ENCODE measurements at regions not wholly inside any gene's neighbourhood (a gene's known extent, or its start where the extent isn't known, plus 50 kb on each side); places are given as distances from the start of the nearest gene placed in this dataset.

DNA sequence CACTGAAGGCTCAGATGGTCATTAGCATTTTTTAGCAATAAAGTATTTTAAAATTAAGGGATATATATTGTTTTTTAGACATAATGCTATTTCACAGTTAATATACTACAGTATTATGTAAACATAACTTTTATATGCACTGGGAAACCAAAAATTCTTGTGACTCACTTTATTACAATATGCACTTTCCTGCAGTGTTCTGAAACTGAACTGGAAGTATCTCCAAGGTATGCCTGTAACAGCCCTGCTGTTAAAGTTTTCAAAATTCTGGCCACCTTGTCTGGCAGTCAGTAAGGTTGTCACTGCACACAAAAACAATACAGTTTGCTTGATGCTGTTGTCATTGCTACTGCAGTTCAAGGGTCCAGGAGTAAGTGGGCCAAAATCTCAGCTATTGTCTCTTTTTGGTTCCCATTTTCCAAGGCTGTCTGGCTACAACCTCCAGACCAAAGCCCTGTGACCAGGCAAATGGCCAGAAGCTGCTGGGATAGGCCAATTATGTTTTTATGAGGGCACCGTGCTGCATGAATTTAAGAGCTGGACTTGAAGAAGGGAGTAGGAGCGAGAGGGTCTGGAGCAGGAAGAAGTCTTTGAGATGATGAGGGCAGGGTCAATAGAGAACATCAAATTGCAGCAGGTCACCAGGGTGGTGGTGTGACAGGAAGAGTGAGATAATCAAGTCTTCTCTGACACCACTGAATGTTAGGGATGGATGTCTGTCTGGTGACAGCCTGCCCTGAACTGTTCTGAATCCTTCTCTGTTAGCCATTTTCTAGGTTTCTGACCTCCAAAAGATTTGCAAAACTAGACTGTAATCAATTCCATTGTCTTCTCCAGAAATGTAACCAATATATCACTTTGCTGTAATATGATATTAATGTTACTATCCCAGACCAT, 82.3 kb upstream of the CACHD1 start:
- no peak for TF ChIP-seq CREB1 (IDR thresholded peaks at IDR 0.05; ENCODE audit: low read depth)
- TF ChIP-seq, protein P1, sequence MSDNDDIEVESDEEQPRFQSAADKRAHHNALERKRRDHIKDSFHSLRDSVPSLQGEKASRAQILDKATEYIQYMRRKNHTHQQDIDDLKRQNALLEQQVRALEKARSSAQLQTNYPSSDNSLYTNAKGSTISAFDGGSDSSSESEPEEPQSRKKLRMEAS (IDR thresholded peaks at IDR 0.05), result no peak
- no peak for TF ChIP-seq YY1 (IDR thresholded peaks at IDR 0.05; ENCODE audit: low read depth)
- no peak for TF ChIP-seq NFIC (IDR thresholded peaks at IDR 0.05)
- TF ChIP-seq, protein P2, sequence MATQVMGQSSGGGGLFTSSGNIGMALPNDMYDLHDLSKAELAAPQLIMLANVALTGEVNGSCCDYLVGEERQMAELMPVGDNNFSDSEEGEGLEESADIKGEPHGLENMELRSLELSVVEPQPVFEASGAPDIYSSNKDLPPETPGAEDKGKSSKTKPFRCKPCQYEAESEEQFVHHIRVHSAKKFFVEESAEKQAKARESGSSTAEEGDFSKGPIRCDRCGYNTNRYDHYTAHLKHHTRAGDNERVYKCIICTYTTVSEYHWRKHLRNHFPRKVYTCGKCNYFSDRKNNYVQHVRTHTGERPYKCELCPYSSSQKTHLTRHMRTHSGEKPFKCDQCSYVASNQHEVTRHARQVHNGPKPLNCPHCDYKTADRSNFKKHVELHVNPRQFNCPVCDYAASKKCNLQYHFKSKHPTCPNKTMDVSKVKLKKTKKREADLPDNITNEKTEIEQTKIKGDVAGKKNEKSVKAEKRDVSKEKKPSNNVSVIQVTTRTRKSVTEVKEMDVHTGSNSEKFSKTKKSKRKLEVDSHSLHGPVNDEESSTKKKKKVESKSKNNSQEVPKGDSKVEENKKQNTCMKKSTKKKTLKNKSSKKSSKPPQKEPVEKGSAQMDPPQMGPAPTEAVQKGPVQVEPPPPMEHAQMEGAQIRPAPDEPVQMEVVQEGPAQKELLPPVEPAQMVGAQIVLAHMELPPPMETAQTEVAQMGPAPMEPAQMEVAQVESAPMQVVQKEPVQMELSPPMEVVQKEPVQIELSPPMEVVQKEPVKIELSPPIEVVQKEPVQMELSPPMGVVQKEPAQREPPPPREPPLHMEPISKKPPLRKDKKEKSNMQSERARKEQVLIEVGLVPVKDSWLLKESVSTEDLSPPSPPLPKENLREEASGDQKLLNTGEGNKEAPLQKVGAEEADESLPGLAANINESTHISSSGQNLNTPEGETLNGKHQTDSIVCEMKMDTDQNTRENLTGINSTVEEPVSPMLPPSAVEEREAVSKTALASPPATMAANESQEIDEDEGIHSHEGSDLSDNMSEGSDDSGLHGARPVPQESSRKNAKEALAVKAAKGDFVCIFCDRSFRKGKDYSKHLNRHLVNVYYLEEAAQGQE (IDR thresholded peaks at IDR 0.05; ENCODE audit: low read depth), result no peak
- no peak for TF ChIP-seq RAD21 (IDR thresholded peaks at IDR 0.05; ENCODE audit: low read depth)
- TF ChIP-seq, protein P3, sequence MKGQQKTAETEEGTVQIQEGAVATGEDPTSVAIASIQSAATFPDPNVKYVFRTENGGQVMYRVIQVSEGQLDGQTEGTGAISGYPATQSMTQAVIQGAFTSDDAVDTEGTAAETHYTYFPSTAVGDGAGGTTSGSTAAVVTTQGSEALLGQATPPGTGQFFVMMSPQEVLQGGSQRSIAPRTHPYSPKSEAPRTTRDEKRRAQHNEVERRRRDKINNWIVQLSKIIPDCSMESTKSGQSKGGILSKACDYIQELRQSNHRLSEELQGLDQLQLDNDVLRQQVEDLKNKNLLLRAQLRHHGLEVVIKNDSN (IDR thresholded peaks at IDR 0.05), result no peak
- TF ChIP-seq FOXM1 (IDR thresholded peaks at IDR 0.05; ENCODE audit: borderline replicate concordance, low read depth), result no peak
- no peak for TF ChIP-seq EP300 (IDR thresholded peaks at IDR 0.05; ENCODE audit: borderline replicate concordance)
- TF ChIP-seq ZBTB7A (IDR thresholded peaks at IDR 0.05; ENCODE audit: low read depth), result no peak
- no peak for TF ChIP-seq TCF12 (IDR thresholded peaks at IDR 0.05; ENCODE audit: low read depth)
- no peak for TF ChIP-seq EGR1 (IDR thresholded peaks at IDR 0.05)
- no peak for TF ChIP-seq TAF1 (IDR thresholded peaks at IDR 0.05; ENCODE audit: low read depth)
- TF ChIP-seq TEAD4 (IDR thresholded peaks at IDR 0.05), result no peak
- TF ChIP-seq CEBPB (IDR thresholded peaks at IDR 0.05), result no peak

DNA sequence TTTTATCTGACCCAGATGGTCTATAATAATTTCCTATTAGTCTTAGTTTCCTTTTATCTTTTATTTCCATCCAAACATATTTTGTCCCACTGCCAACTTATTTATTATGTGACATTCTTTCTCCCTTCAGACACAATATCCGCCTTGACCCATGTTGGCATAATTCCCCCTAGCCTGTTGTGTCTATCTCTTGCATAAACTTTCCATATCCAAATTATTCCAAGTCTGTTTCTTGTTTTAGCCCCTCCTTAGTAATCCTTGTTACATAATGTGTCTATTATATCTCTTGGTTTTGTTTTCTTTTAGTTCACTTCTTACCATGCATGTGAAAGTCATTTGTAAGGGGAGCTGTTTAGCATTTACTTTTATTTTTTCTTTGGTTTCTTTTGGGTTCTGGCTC, 81.6 kb upstream of the CACHD1 start:
- TF ChIP-seq NFIC (IDR thresholded peaks at IDR 0.05) (no peak), ZBTB7A (IDR thresholded peaks at IDR 0.05; ENCODE audit: low read depth) (no peak), TCF12 (IDR thresholded peaks at IDR 0.05; ENCODE audit: low read depth) (no peak)

DNA sequence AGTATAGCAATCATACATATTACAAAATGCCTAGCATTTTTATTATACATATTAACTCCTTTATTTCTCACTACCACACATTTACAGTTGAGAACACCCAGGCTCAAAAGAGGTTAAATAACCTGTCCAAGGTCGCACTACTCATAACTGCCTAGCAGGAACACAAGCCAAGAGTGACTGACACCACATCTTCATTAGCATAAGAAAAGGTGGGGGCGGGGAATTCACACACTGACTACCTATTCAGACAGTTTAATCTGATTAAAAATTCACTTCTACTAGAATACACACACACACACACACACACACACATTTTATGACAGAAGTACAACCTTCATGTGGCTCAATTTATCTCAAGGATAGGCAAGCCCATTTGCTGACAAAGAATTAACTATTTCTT, 77.8 kb upstream of the CACHD1 start:
- TF ChIP-seq TEAD4 (IDR thresholded peaks at IDR 0.05), result no peak
- TF ChIP-seq, protein P1 (IDR thresholded peaks at IDR 0.05), result no peak
- TF ChIP-seq ZBTB7A (IDR thresholded peaks at IDR 0.05; ENCODE audit: low read depth), result no peak
- no peak for TF ChIP-seq FOXM1 (IDR thresholded peaks at IDR 0.05; ENCODE audit: borderline replicate concordance, low read depth)
- no peak for TF ChIP-seq RAD21 (IDR thresholded peaks at IDR 0.05; ENCODE audit: low read depth)
- no peak for TF ChIP-seq CREB1 (IDR thresholded peaks at IDR 0.05; ENCODE audit: low read depth)
- no peak for TF ChIP-seq TAF1 (IDR thresholded peaks at IDR 0.05; ENCODE audit: low read depth)
- TF ChIP-seq, protein P2 (IDR thresholded peaks at IDR 0.05; ENCODE audit: low read depth), result no peak
- no peak for TF ChIP-seq CEBPB (IDR thresholded peaks at IDR 0.05)
- TF ChIP-seq TCF12 (IDR thresholded peaks at IDR 0.05; ENCODE audit: low read depth), result no peak
- TF ChIP-seq, protein P3 (IDR thresholded peaks at IDR 0.05), result no peak
- no peak for TF ChIP-seq EGR1 (IDR thresholded peaks at IDR 0.05)
- no peak for TF ChIP-seq NFIC (IDR thresholded peaks at IDR 0.05)
- no peak for TF ChIP-seq YY1 (IDR thresholded peaks at IDR 0.05; ENCODE audit: low read depth)
- TF ChIP-seq EP300 (IDR thresholded peaks at IDR 0.05; ENCODE audit: borderline replicate concordance), result no peak

DNA sequence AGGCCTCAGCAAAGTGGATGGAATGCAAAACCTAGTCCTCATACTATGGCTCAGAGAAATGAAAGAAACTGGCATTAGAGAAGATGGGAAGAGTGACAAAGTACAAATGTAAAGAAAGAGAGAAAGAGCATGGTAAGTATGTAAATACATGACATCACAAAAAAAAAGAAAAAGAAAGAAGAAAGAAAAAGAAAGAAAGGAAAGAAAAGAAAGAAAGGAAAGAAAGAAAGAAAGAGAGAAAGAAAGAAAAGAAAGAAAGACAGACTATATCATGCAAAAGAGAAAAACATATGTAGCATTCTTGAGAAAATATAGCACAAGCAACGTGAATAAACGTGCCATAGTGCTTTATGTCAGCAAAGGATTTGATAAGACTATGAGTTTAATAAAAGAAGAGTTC, 76.1 kb upstream of the CACHD1 start:
- TF ChIP-seq RAD21 (IDR thresholded peaks at IDR 0.05; ENCODE audit: low read depth) (no peak), NFIC (IDR thresholded peaks at IDR 0.05) (no peak), CEBPB (IDR thresholded peaks at IDR 0.05) (no peak), YY1 (IDR thresholded peaks at IDR 0.05; ENCODE audit: low read depth) (no peak), EP300 (IDR thresholded peaks at IDR 0.05; ENCODE audit: borderline replicate concordance) (no peak), TEAD4 (IDR thresholded peaks at IDR 0.05) (no peak), TAF1 (IDR thresholded peaks at IDR 0.05; ENCODE audit: low read depth) (no peak), TCF12 (IDR thresholded peaks at IDR 0.05; ENCODE audit: low read depth) (no peak), FOXM1 (IDR thresholded peaks at IDR 0.05; ENCODE audit: borderline replicate concordance, low read depth) (no peak)
- TF ChIP-seq, protein P2 (IDR thresholded peaks at IDR 0.05; ENCODE audit: low read depth), result no peak
- TF ChIP-seq, protein P3 (IDR thresholded peaks at IDR 0.05), result no peak
